Bronchial epithelial cell (primary cell): ENCODE measurements at regions not wholly inside any gene's neighbourhood (a gene's known extent, or its start where the extent isn't known, plus 50 kb on each side); places are given as distances from the start of the nearest gene placed in this dataset.

Experiments
- DNase-seq: peaks from one replicate; pipeline ENCODE4 v3.0.0-alpha.2; 2010; ENCODE audit warnings: low read depth
- FAIRE-seq: peaks from 2 replicates; lab custom pipeline; 2011; peaks lifted over from hg19 to GRCh38; lab: Jason Lieb, UNC
- H3K27me3 ChIP-seq: 2 replicates; pipeline ENCODE4 v1.5.1; 2011; ENCODE audit warnings: low read length; ENCODE audit not compliant: control insufficient read depth, insufficient read depth
- H3K36me3 ChIP-seq: 2 replicates; pipeline ENCODE4 v1.5.1; 2011; ENCODE audit warnings: low read length; ENCODE audit not compliant: control insufficient read depth, insufficient read depth
- H3K4me3 ChIP-seq: 2 replicates; pipeline ENCODE4 v1.5.1; 2011; ENCODE audit warnings: mild to moderate bottlenecking, low read depth, low read length, control low read depth
- CTCF ChIP-seq: IDR thresholded peaks from 2 replicates; pipeline ENCODE4 v1.5.1; 2011; ENCODE audit warnings: mild to moderate bottlenecking, moderate library complexity, low read length, control low read depth, inconsistent platforms; ENCODE audit not compliant: insufficient read depth, severe bottlenecking

DNA sequence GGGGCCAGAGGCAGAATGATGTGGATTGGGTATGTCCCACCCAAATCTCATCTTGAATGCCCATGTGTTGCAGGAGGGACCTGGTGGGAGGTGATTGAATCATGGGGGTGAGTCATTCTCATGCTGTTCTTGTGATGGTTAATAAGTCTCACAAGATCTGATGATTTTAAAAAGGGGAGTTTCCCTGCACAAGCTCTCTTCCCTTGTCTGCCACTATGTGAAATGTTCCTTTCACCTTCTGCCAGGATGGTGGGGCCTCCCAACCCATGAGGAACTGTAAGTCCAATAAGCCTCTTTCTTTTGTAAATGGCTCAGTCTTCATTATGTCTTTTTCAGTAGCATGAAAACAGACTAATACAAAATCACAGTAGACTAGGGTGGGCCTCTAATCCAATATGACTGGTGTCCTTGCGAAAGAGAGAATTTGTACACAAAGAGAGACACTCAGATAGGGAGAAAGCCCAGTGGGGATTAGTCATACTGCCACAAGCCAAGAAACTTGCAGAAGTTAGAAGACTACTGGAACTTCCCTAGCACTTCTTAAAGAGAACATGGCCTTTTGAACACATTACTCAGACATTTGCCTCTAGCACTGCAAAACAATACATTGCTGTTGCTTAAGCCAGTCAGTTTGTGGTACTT, 68.4 kb downstream of the ANXA1 start:
- H3K36me3 ChIP-seq: no peaks in the 10 kb centered on the region
- DNase-seq (peak; percentile 95), FAIRE-seq (peak; percentile 95)
- no peak overlapping the region for H3K4me3 ChIP-seq
- H3K27me3 ChIP-seq: peaks cover 1% of the 10 kb centered on the region
- no peak for TF ChIP-seq CTCF

DNA sequence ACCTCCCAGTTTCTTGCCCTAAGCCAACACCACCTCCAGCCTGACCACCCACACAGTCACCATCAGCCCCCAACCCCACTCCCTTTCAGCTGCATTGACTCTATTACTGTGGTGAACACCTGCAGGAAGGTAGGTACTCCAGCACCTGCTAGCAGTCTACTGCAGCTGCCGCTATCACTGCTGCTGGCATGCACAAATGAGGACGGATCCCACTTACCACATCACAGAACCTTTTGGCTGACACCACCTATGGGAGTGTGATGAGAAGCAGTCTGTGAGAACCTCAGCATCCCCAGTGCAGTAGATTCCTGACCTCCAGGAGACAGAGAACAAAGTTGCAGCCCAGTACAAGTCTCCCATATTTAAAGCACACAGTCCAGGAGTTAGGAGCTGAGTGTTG, 71.9 kb downstream of the ANXA1 start:
- DNase-seq: no peak
- H3K27me3 ChIP-seq: no peaks in the 10 kb centered on the region
- TF ChIP-seq CTCF: no peak
- no peak overlapping the region for H3K4me3 ChIP-seq
- FAIRE-seq: peak; percentile 18
- H3K36me3 ChIP-seq: no peaks in the 10 kb centered on the region

GRCh38 chr9:73229543-73229942, 77.9 kb downstream of the ANXA1 start:
- Histone ChIP-seq H3K36me3 (no peaks in the 10 kb centered on the region), H3K4me3 (no peak overlapping the region), H3K27me3 (peaks cover 3% of the 10 kb centered on the region)
- DNase-seq (no peak), FAIRE-seq (no peak)
- no peak for TF ChIP-seq CTCF

GRCh38 chr9:73230251-73230650, 78.6 kb downstream of the ANXA1 start:
- Histone ChIP-seq H3K4me3 (no peak overlapping the region), H3K27me3 (peaks cover 3% of the 10 kb centered on the region), H3K36me3 (no peaks in the 10 kb centered on the region)
- FAIRE-seq: no peak
- no peak for DNase-seq
- TF ChIP-seq CTCF: no peak

DNA sequence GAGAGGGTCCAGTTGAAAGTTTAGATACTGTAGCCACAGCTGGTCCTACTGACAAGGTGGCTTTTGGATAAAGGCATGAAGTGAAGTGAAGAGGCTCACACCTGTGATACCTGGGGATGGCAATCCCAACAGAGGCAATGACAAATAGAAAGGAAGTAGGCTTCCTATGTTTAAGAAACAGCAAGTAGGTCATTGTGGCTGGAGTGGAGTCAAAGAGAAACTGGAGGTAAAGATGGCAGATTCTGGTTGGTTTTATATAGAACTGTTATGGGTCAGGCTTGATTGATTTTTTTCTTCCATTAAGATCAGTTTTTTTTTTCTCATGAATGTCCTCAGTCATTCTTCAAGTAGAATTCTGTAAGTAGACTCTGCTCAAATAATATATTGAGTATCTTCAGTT, 79.5 kb downstream of the ANXA1 start:
- H3K27me3 ChIP-seq: peaks cover 3% of the 10 kb centered on the region
- TF ChIP-seq CTCF: no peak
- H3K36me3 ChIP-seq: no peaks in the 10 kb centered on the region
- DNase-seq: no peak
- no peak for FAIRE-seq
- H3K4me3 ChIP-seq: no peak overlapping the region
